ENCODE measurements at regions not wholly inside any gene's neighbourhood (a gene's known extent, or its start where the extent isn't known, plus 50 kb on each side); places are given as distances from the start of the nearest gene placed in this dataset.

GRCh38 chr4:178309890-178310289, 867.7 kb upstream of the AGA start:
- no peak for DNase-seq

DNA sequence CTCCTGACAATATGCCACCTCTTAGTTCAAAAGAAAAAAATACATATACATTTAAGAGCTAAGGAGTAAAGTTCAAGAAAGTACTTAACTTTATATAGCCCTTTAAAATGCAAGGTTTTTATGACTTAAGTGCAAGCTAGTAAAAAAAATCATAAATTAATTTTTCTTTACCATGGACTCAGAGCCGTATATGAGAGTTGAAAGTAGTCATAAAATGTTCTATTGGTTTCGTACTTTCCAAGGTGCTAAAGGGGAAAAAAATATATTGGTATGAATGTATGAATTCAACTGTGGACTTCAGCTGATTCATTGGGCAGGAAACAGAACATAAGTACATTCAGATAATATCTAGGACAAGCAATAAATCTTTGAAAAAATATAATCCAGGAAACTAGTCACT, 869.8 kb upstream of the AGA start:
- DNase-seq = no peak

DNA sequence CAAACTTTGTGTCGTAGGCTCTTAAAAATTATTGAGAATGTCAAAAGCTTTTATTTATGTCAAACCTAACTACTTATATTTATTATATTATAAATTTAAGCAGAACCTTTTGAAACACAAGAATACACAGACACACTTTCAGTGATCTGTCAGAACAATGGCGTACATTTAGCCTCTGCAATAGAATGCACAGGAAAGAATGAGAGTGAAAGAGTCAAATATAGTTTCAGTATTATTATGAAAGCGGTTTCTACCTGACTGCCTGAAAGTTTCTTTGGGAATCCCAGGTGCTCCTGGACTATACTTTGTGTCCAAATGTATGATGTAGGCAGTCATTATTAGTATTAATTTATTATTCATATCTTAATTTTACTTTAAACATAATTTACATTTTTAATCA, 872.0 kb upstream of the AGA start:
- DNase-seq = no peak

GRCh38 chr4:178316211-178316610, 874.0 kb upstream of the AGA start:
- no peak for DNase-seq

GRCh38 chr4:178320003-178320402, 877.8 kb upstream of the AGA start:
- no peak for DNase-seq

DNA sequence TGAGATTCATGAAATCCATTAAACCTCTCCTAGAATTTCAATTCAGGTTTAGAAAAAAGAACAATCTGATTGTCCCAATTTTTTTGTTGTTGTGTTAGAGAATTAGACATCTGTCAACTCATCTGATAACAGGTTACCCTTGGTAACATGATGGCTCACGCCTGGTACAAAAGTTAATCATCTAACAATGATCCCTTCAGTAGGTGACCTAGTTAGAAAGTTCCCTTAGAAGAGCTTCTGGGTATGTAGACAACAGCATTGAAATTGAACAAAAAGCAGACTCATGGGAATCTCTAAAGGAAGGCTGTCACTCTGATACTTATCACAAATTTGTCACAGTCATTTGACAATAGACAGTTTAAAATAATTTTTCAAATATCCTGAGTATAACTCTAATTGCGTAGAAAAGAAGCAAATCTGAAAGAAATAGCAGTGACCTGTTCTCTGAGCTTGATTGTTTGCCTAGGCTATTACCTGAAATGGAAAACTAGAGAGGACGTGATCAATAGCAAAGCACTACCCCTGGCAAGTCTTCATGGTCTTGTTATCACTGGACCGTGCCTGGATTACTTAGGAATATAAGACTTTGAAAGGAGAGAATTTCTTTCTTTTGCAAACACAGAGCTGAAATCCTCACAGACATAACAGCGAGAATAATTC, 880.4 kb upstream of the AGA start:
- DNase-seq = no peak

DNA sequence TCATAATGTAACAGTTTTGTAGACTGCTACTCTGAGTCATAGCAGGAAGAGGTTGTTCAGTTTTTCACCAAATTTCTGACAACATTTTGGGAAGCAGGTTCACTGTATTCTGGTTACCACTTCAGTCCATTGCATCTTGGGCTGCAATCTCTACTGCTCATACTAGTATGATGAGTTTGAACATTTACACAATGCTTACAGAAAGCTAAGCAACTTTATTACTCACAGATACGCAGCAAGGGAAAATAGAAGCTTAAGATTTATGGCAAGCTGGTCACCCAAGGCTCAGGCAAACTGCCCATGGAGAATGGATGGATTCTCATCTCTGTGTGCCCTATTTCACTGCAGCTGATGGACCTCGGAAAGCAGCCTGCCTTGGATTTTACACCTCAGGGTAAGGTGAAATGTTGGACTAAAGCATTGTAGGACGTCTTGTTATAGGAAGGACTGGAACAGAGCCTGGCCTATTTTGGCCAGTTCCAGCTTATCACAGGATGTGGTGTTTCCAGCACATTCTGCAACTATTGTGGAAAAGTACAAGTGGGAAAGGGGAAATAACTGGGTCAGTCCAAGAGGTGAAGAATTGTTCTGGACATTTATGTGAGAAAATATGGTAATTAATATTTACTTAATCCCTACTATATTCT, 887.1 kb upstream of the AGA start:
- no peak for DNase-seq

DNA sequence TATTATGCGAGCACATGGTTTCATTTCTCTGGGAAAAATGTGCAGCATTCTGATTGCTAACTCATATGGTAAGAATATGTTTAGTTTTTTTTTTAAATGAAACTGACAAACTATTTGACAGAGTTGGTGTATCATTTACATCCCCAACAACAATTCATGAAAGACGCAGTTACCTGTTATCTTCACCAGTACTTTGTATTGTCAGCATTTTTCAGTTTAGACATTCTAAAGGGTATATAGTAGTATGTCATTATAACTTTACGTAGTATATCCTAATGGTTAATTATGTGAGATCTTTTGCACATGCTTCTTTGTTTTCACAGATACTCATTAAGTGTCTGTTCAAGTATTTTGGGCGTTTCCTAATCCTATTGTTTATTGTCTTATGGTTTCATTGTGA, 891.1 kb upstream of the AGA start:
- no peak for DNase-seq

GRCh38 chr4:178339769-178340168, 897.5 kb upstream of the AGA start:
- no peak for DNase-seq

DNA sequence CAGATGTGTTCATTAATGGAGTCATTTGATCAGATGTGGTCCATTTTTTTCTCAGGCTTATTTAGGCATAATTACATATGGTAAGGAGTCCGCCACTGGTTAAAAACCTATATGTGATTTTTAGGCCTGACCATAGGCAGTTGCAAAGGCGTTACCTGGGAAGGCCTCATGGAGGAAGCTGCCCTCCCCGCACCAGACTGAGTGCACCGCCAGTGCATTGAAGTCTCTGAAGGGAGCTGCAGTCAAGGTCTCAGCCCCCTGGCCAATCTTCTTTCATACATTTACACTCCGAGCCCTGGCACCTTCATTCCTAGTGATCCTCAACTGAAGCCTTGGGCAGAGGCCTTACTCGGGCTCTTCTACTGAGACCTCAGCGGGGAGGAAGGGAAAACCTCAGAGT, 898.2 kb upstream of the AGA start:
- DNase-seq = no peak

- no peak for DNase-seq
Measured at GRCh38 chr4:178344096-178344495, 901.9 kb upstream of the AGA start.

- DNase-seq = no peak
Measured at GRCh38 chr4:178347111-178347510, 904.9 kb upstream of the AGA start.

DNA sequence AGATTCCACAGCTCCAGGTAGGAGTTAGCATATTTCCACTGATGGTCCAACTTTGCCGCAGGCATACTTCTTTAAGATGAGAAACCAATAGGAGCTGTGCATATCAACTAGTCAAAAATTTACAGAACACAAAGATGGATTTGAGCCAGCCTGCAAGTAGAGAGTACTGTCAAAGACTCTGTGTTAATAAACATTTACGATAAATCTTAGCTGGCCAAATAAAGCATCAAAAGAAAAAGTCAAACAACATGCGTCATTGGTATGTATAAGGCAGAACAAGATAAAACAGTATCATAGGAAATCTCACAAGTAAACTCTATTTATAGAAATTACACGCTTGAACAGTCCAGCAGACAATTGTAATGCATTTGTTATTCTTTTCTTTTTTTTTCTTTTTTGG, 907.4 kb upstream of the AGA start:
- no peak for DNase-seq

DNA sequence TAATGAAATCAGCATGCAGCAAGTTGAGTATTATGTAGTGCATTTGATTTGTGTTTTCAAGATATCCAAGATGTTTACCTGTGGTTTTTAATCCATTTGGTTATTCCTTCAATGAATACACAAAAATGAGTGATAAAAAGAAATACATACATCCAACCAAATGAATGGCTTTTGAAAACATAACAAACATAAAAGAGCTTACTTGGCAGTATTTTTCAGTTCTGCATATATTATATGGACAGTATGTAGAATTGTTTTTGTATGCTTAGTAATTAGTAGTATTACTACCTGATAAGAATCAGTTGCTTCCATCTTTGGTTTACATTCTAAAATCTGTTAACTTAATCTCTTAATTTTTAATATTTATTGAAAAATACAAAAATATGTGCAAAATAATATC, 908.9 kb upstream of the AGA start:
- DNase-seq = no peak

DNA sequence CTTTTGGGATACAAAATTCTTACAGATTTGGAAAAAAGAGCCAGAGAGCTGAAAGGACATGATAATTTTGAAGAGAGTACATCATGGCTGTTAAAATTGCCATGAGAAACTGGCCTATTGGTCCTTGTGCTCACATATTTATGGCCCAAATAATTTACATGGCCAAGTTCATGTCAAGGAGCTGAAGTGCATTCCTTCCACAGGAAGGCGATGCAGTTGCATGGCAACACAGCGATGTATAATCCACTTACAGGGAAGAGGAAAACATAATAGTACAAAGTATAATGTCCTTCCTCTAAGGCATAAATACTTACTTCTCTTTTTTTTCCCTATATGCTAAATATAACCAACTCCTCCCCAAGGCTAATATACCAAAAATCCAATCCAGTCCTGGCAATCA, 914.5 kb upstream of the AGA start:
- no peak for DNase-seq

- DNase-seq = no peak
Measured at GRCh38 chr4:178385481-178385880, 943.2 kb upstream of the AGA start.

DNA sequence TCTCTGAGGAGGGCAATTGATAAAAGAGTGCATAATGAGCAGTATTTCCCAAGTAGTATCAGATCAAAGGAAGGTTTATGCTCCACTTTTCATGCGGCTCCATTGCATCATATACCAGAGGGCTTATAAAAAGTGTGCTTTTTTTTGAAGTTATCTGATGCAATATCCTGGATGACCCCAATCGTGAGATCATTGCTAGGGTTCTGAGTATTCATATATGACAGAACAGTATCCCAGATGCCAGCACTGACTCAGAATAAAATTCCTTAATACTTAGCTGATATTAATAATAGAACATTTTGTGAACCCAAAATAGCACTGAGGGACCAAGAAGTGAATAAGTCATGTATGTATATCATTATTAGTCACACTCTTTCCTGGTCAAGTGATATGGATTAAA, 945.5 kb upstream of the AGA start:
- DNase-seq = no peak

DNA sequence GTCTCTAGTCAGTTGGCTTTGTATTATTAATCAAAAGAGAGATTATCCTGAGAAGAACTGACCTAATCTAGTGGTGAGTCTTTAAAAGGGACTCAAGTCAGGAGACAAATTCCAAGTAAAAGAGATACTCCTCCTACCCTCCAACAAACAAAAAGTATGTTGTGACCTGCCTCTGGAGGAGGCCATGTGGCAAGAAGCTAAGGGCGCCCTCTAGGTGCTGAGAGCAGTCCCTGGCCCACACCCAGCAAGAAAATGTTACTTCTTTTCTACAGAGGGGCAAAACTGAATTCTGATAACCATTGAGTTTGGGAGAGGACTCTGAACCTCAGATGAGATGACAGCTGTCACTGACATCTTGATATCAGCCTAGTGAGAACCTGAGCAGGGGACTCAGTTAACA, 953.6 kb upstream of the AGA start:
- DNase-seq = no peak

DNA sequence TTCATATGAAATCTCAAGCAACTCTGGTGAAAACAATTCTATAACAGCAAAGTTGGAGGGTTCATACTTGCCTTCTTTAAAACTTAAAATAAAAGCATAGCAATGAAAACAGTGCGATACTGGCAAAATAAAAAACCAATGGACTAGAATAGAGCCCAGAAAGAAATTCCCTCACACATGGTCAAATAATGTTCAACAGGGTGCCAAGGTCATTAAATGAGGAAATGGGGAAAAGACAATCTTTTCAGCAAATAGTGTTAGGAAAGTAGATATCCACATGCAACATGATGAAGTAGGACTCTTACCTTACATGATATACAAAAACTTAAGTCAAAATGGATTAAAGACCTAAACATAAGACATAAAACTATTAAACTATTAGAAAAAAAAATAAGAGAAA, 970.2 kb upstream of the AGA start:
- DNase-seq = no peak

DNA sequence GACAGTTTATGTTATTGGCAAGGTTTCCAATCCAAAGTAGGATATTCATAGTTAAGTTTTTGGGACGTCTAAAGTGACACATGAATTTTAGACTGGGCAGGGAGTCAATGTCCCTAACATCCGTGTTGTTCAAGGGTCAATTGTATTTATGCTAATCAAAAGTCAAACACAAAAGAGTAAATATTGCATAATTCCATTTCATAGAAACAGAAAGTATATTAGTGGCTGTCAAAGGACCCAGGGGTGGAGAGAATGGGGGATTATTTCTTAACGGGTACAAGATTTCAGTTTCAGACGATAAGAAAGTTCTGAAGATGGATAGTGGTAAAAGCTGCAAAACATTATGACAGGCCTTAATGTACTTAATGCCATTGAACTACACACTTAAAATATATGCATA, 971.8 kb upstream of the AGA start:
- DNase-seq = no peak

- no peak for DNase-seq
Measured at GRCh38 chr4:178414881-178415446, 972.7 kb upstream of the AGA start.

- DNase-seq = no peak
Measured at GRCh38 chr4:178415925-178416324, 973.7 kb upstream of the AGA start.

DNA sequence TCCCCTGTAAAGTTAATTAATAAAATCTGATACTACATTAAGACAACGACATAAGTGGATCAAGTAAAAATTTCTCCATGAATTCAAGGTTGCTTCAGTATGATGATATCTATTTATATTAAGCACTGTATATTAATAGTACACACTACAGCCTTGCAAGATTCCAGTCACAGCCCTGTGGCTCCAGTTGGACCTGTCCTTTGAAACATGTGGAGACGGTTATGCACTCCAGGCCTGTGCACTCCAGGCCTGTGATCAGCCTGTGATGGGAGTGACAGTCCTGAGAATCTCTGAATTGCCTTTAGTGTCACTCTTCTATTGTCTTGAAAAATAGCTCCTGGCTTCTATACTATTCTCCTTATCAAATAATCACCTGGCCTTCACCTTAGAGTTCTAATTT, 981.1 kb upstream of the AGA start:
- DNase-seq = no peak

GRCh38 chr4:178426871-178427270, 984.6 kb upstream of the AGA start:
- no peak for DNase-seq

DNA sequence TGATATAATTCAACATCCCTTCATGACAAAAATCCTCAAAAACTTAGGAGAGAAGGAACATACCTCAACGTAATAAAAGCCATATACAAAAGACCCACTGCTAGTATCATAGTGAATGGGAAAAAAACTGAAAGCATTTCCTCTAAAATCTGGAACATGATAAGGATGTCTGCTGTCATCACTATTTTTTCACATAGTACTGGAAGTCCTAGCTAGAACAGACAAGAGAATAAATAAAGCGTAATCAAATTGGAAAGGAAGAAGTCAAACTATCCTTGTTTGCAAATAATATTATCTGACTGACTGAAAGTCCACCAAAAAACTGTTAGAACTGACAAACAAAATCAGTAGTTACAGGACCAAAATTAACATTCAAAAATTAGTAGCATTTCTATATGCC, 985.4 kb upstream of the AGA start:
- no peak for DNase-seq

All from DMS79 (cell line).